Smooth muscle cell of the brain vasculature (primary cell): ENCODE measurements at regions not wholly inside any gene's neighbourhood (a gene's known extent, or its start where the extent isn't known, plus 50 kb on each side); places are given as distances from the start of the nearest gene placed in this dataset.

Source experiments
- DNase-seq: peaks from one replicate; pipeline ENCODE4 v3.0.0-alpha.2; 2012; ENCODE audit warnings: low read depth, low spot score

DNA sequence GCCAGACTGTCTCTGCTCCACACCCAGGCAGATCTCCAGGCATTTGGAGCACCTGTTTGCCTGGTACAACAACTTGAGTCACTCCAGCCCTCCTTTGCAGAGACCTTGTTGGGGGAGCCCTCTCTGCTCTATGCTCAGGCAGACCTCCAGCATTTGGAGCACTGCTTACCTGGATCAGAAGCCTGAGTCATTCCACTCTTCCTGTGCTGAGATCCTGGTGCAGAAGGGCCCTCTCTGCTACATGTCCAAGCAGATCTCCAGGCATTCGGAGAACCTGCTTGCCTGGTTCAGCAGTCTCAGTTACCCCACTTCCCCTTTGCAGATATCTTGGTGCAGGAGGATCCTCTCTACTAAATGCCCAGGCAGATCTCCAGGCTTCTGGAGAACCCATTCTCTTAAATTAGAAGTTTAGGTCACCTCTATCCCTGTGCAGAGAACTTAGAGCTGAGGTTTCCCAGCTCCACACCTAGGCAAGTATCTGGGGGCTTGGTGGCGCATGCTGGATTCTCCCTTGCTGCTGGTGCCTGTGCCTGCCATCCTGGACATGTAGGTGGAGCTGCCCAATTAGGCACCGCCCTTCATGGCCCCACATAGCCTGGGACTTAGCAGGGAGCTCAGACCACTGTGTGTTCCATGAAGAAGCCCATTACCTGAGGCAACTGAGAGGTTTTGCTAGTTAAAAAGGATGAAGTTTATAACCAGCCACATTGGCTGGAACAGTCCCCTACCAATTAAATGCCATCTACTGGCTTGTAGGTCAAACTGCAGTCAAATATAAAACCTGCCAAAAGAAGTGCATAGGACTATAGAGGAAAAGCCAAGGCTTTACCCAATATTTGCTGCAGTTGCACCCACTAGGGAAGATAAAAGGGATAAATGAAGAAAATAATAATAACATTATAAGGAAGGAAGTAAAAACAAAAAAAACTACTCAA is 97.6 kb upstream of the SLITRK6 start:
- no peak for DNase-seq

DNA sequence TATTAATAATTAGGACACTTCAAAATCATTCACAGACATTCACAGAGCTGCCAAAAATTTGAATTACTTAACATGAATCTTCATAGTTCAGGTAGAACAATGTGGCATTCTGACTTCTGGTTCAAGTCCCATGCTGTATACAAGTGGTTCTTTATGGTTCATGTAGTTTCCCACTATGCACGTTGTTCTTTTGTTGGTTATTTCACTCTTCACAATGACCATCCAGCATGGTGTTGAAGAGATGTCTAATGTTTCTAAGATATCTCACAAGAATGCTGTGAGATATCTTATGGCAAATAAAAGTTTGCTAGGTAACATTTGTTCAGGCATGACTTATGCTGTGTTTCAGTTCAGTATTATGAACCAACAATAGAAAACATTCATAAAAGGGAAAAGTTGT is 88.2 kb upstream of the SLITRK6 start:
- DNase-seq: no peak

- no peak for DNase-seq
Observed at GRCh38 chr13:85879014-85879413, 79.8 kb upstream of the SLITRK6 start.

DNA sequence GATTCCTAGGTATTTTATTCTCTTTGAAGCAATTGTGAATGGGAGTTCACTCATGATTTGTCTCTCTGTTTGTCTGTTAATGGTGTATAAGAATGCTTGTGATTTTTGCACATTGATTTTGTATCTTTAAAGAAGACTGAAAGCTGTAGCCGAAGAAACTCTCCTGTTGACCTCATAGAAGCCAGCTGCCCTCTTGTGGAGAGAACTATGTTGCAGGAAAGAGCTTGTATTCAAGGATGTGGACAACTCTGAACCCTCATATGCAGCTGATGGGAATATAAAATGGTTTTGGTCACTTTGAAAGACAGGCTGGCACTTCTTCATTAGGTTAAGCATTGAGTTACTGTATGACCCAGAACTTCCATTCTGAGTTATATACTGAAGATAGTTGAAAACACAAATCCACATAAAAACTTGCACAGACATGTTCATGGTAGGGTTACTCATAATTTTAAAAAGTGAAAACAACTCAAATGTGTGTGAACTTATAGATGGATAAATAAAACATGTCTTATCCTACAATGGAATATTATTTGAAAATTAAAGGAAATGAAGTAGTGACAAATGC is 65.8 kb upstream of the SLITRK6 start:
- no peak for DNase-seq

DNA sequence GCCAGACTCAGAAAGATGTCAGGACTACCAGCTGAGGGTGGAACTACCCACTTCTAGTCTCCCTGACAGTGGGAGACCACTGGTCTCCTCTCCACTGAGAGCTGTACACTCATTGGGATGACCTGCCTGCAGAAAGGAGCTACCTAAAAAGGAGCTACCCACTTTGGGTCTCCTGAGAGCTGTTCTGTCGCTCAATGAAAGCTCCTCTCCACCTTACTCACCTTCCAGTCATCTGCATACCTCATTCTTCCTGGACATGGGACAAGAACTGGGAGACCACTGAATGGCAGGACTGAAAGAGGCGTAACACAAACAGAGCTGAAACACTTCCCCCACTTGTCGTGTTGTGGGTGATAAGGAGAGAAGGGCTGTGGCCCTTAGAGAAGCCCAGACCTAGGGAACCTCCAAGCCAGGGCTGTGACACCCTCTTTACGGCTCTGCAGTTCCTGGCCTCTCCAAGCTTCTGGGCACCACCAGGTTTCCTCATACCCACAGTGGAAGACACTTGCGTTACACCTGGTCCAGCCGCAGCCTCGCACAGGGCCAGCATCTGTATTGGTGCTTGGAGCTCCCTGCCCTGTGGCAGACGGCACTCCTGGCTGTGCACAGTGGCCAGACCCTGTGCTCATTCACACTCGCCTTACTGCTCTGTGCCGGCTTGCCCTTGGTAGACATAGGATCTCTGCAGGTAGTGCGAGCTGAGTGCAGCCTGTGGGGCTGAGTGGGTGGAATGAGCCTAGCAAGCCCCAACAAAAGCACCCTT is 54.9 kb upstream of the SLITRK6 start:
- DNase-seq: no peak

- no peak for DNase-seq
Observed at GRCh38 chr13:85853161-85853894, 54.1 kb upstream of the SLITRK6 start.
